AG09319 (cell line): ENCODE measurements at regions not wholly inside any gene's neighbourhood (a gene's known extent, or its start where the extent isn't known, plus 50 kb on each side); places are given as distances from the start of the nearest gene placed in this dataset.

Source experiments
- DNase-seq: peaks from one replicate; pipeline ENCODE4 v3.0.0-alpha.2; 2010; ENCODE audit warnings: low read depth; ENCODE audit errors: extremely low read depth
- CTCF ChIP-seq: IDR thresholded peaks from 2 replicates; pipeline ENCODE4 v1.5.1; 2011; ENCODE audit warnings: low read depth, mild to moderate bottlenecking, inconsistent platforms, low read length, moderate library complexity

GRCh38 chr6:148285205-148285604, 57.4 kb upstream of the SASH1 start:
- TF ChIP-seq CTCF = no peak
- no peak for DNase-seq

GRCh38 chr6:148286563-148286962, 56.1 kb upstream of the SASH1 start:
- DNase-seq = no peak
- TF ChIP-seq CTCF = no peak

GRCh38 chr6:148287623-148288333, 54.9 kb upstream of the SASH1 start:
- no peak for DNase-seq
- no peak for TF ChIP-seq CTCF

GRCh38 chr6:148288541-148288940, 54.1 kb upstream of the SASH1 start:
- no peak for DNase-seq
- no peak for TF ChIP-seq CTCF

- no peak for TF ChIP-seq CTCF
- DNase-seq = no peak
Observed at GRCh38 chr6:148289153-148289552, 53.5 kb upstream of the SASH1 start.

GRCh38 chr6:148291876-148292275, 50.8 kb upstream of the SASH1 start:
- DNase-seq = no peak

More at GRCh38 chr6:148291876-148292275, 50.8 kb upstream of the SASH1 start:
- no peak for TF ChIP-seq CTCF
